ENCODE measurements at regions not wholly inside any gene's neighbourhood (a gene's known extent, or its start where the extent isn't known, plus 50 kb on each side); places are given as distances from the start of the nearest gene placed in this dataset.

GRCh38 chr1:229135773-229136172 is 135.1 kb upstream of the RAB4A start:
- FAIRE-seq, result no peak
- TF ChIP-seq POU2F2 (IDR thresholded peaks at IDR 0.05; ENCODE audit: low read depth, low read length) (no peak), SPI1 (IDR thresholded peaks at IDR 0.05; ENCODE audit: low read depth, low read length) (no peak), POLR2AphosphoS5 (IDR thresholded peaks at IDR 0.05; ENCODE audit: low read depth, low read length) (no peak), TAF1 (IDR thresholded peaks at IDR 0.05; ENCODE audit: low read depth, low read length) (no peak), PAX5 (IDR thresholded peaks at IDR 0.05; ENCODE audit: insufficient read depth, low read length, severe bottlenecking) (no peak), POLR2A (IDR thresholded peaks at IDR 0.05; ENCODE audit: low read depth, low read length) (no peak)
- no peak for DNase-seq (ENCODE audit: insufficient read length, low spot score)

GRCh38 chr1:229136822-229137221 is 134.1 kb upstream of the RAB4A start:
- no peak for FAIRE-seq

GRCh38 chr1:229137271-229137670 is 133.6 kb upstream of the RAB4A start:
- peak; percentile 89 for TF ChIP-seq SPI1 (IDR thresholded peaks at IDR 0.05; ENCODE audit: low read depth, low read length)
- TF ChIP-seq TAF1 (IDR thresholded peaks at IDR 0.05; ENCODE audit: low read depth, low read length), result no peak
- no peak for FAIRE-seq
- no peak for DNase-seq (ENCODE audit: insufficient read length, low spot score)

More at GRCh38 chr1:229136822-229137221, 134.1 kb upstream of the RAB4A start:
- no peak for DNase-seq (ENCODE audit: insufficient read length, low spot score)
- TF ChIP-seq POLR2A (IDR thresholded peaks at IDR 0.05; ENCODE audit: low read depth, low read length) (no peak), PAX5 (IDR thresholded peaks at IDR 0.05; ENCODE audit: insufficient read depth, low read length, severe bottlenecking) (no peak), TAF1 (IDR thresholded peaks at IDR 0.05; ENCODE audit: low read depth, low read length) (no peak), POLR2AphosphoS5 (IDR thresholded peaks at IDR 0.05; ENCODE audit: low read depth, low read length) (no peak)

GRCh38 chr1:229138058-229138457 is 132.9 kb upstream of the RAB4A start:
- FAIRE-seq, result no peak
- no peak for TF ChIP-seq POLR2A (IDR thresholded peaks at IDR 0.05; ENCODE audit: low read depth, low read length)
- no peak for DNase-seq (ENCODE audit: insufficient read length, low spot score)

GRCh38 chr1:229139331-229140118 is 131.4 kb upstream of the RAB4A start:
- TF ChIP-seq TAF1 (IDR thresholded peaks at IDR 0.05; ENCODE audit: low read depth, low read length) (no peak), SPI1 (IDR thresholded peaks at IDR 0.05; ENCODE audit: low read depth, low read length) (no peak), POU2F2 (IDR thresholded peaks at IDR 0.05; ENCODE audit: low read depth, low read length) (no peak), PAX5 (IDR thresholded peaks at IDR 0.05; ENCODE audit: insufficient read depth, low read length, severe bottlenecking) (no peak), POLR2A (IDR thresholded peaks at IDR 0.05; ENCODE audit: low read depth, low read length) (no peak), POLR2AphosphoS5 (IDR thresholded peaks at IDR 0.05; ENCODE audit: low read depth, low read length) (no peak)
- DNase-seq (ENCODE audit: insufficient read length, low spot score), result no peak
- FAIRE-seq, result no peak

GRCh38 chr1:229140119-229140396 is 130.9 kb upstream of the RAB4A start:
- no peak for TF ChIP-seq POLR2AphosphoS5 (IDR thresholded peaks at IDR 0.05; ENCODE audit: low read depth, low read length)
- no peak for TF ChIP-seq POLR2A (IDR thresholded peaks at IDR 0.05; ENCODE audit: low read depth, low read length)
- no peak for TF ChIP-seq POU2F2 (IDR thresholded peaks at IDR 0.05; ENCODE audit: low read depth, low read length)
- TF ChIP-seq TAF1 (IDR thresholded peaks at IDR 0.05; ENCODE audit: low read depth, low read length), result no peak
- no peak for TF ChIP-seq PAX5 (IDR thresholded peaks at IDR 0.05; ENCODE audit: insufficient read depth, low read length, severe bottlenecking)
- TF ChIP-seq SPI1 (IDR thresholded peaks at IDR 0.05; ENCODE audit: low read depth, low read length), result no peak
- FAIRE-seq, result no peak
- no peak for DNase-seq (ENCODE audit: insufficient read length, low spot score)

GRCh38 chr1:229141271-229141670 is 129.6 kb upstream of the RAB4A start:
- DNase-seq (ENCODE audit: insufficient read length, low spot score), result no peak
- no peak for FAIRE-seq
- no peak for TF ChIP-seq POU2F2 (IDR thresholded peaks at IDR 0.05; ENCODE audit: low read depth, low read length)
- no peak for TF ChIP-seq TAF1 (IDR thresholded peaks at IDR 0.05; ENCODE audit: low read depth, low read length)
- TF ChIP-seq SPI1 (IDR thresholded peaks at IDR 0.05; ENCODE audit: low read depth, low read length), result no peak
- TF ChIP-seq POLR2AphosphoS5 (IDR thresholded peaks at IDR 0.05; ENCODE audit: low read depth, low read length), result no peak
- TF ChIP-seq PAX5 (IDR thresholded peaks at IDR 0.05; ENCODE audit: insufficient read depth, low read length, severe bottlenecking), result no peak

- FAIRE-seq, result no peak
- no peak for TF ChIP-seq POLR2A (IDR thresholded peaks at IDR 0.05; ENCODE audit: low read depth, low read length)
- TF ChIP-seq POLR2AphosphoS5 (IDR thresholded peaks at IDR 0.05; ENCODE audit: low read depth, low read length), result no peak
- TF ChIP-seq PAX5 (IDR thresholded peaks at IDR 0.05; ENCODE audit: insufficient read depth, low read length, severe bottlenecking), result no peak
- no peak for TF ChIP-seq TAF1 (IDR thresholded peaks at IDR 0.05; ENCODE audit: low read depth, low read length)
- TF ChIP-seq POU2F2 (IDR thresholded peaks at IDR 0.05; ENCODE audit: low read depth, low read length), result no peak
- TF ChIP-seq SPI1 (IDR thresholded peaks at IDR 0.05; ENCODE audit: low read depth, low read length), result no peak
- no peak for DNase-seq (ENCODE audit: insufficient read length, low spot score)
Observed at GRCh38 chr1:229141689-229142377, 129.1 kb upstream of the RAB4A start.

- no peak for DNase-seq (ENCODE audit: insufficient read length, low spot score)
- TF ChIP-seq SPI1 (IDR thresholded peaks at IDR 0.05; ENCODE audit: low read depth, low read length), result no peak
- TF ChIP-seq TAF1 (IDR thresholded peaks at IDR 0.05; ENCODE audit: low read depth, low read length), result no peak
- TF ChIP-seq POLR2A (IDR thresholded peaks at IDR 0.05; ENCODE audit: low read depth, low read length), result no peak
- TF ChIP-seq POLR2AphosphoS5 (IDR thresholded peaks at IDR 0.05; ENCODE audit: low read depth, low read length), result no peak
- no peak for TF ChIP-seq POU2F2 (IDR thresholded peaks at IDR 0.05; ENCODE audit: low read depth, low read length)
- no peak for TF ChIP-seq PAX5 (IDR thresholded peaks at IDR 0.05; ENCODE audit: insufficient read depth, low read length, severe bottlenecking)
- no peak for FAIRE-seq
Observed at GRCh38 chr1:229142471-229142870, 128.4 kb upstream of the RAB4A start.

GRCh38 chr1:229146647-229147046 is 124.3 kb upstream of the RAB4A start:
- TF ChIP-seq POLR2AphosphoS5 (IDR thresholded peaks at IDR 0.05; ENCODE audit: low read depth, low read length) (no peak), PAX5 (IDR thresholded peaks at IDR 0.05; ENCODE audit: insufficient read depth, low read length, severe bottlenecking) (no peak), SPI1 (IDR thresholded peaks at IDR 0.05; ENCODE audit: low read depth, low read length) (no peak), POLR2A (IDR thresholded peaks at IDR 0.05; ENCODE audit: low read depth, low read length) (no peak), TAF1 (IDR thresholded peaks at IDR 0.05; ENCODE audit: low read depth, low read length) (no peak), POU2F2 (IDR thresholded peaks at IDR 0.05; ENCODE audit: low read depth, low read length) (no peak)
- no peak for DNase-seq (ENCODE audit: insufficient read length, low spot score)
- FAIRE-seq, result no peak

Measured in GM12891 (cell line).